GM21786 (cell line): ENCODE measurements at regions not wholly inside any gene's neighbourhood (a gene's known extent, or its start where the extent isn't known, plus 50 kb on each side); places are given as distances from the start of the nearest gene placed in this dataset.
"Not testable (repeated sequence)": the region's sequence is repeated elsewhere in the genome, so short reads cannot be mapped to it uniquely, and the experiment has no call there.

ENCODE experiments used
- ATAC-seq: cut with Tn5 transposase; IDR thresholded peaks from one replicate; pipeline ENCODE4 v1.9.1; 2021; ENCODE audit not compliant: unreplicated experiment

DNA sequence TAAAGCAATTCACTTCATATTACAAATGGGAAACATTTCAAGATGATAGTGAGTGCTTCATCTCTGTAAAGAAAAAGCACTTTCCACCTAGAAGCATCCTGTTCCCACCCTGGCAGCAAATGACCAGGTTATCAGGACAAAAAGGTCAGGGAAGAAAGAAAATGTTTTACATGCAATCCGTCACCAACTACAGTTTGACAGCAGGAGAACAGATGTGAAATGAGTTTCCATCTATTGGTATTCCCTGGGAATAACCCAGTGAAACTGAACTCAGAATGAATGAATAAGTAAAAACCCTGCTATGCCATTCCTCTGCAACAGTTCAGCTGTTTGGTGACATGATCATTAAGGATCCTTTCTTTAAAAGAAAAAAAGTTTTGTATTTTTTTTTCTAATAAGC is 67.6 kb downstream of the HTR1A start:
- no peak for ATAC-seq

DNA sequence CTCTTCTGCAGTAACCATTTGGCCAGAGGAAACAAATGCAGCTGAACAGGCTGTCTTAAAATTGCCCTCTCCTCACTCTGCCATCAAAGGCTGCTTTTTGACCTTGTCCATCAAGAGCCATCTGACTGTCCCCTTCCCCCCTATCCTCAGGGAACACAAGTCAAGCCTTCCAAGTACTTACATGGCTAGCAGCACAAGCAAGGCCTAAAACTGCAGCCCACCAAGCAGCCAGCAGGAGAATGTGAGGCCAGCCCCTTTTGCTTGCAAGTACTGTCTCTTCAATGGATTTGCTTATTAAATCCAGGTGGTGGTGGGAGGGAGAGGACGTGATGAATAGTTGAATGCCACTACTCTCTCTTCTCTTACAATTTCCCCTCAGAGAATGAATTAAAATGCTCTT is 83.5 kb downstream of the HTR1A start:
- no peak for ATAC-seq

DNA sequence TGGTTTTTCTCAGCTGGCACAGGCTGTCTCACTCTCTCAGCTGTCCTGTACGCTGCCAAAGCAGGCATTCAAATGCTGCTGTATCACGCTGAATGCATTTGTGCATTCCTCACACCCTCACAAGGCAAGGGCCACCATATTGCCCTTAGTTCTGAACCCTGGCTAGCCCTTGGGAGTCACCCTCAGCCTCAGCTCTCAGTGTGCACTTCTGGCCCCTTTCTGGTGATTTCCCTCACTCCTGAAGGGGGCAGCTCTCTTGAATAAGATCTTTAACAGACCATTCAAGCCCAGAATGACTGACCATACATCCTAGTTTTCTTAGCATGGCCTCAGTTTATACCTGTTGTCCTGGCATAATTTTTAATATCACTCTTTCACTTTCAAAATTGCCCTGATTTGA is 84.3 kb downstream of the HTR1A start:
- ATAC-seq = no peak

DNA sequence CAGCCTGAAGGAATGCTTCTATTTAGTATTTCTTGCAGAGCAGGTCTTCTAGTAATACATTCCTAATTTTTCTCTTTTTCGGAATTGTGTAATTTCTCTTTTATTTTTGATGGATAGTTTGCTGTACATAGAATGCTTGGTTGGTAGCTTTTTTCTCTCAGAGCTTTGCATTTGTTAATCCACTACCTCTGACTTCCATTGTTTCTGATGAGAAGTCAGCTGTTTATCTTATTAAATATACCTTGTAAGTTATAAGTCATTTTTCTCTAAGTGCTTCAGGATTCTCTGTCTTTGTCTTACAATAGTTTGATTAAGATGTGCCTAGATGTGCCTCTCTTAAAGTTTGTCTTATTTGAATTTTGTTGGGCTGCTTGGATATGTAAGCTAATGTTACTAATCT is 101.9 kb downstream of the HTR1A start:
- ATAC-seq = no peak

DNA sequence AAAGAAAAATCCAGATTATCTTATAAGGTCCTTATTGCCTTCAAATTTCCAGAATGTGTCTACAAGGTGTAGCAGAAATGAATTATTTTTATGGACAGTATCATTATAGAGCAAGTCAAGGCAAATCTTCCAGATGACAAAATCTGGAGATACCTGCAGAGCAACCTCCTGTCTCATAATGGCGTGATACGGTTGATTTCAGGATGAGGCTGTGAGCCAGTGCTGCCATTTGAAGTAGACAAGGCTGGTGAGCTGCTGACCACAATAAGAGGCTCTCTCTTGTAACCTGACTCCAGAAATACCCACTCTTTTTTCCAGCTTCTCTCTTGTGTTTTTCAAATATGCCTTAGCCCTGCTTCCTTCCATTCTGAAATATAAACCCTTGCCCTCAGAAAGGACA is 108.2 kb downstream of the HTR1A start:
- no peak for ATAC-seq

DNA sequence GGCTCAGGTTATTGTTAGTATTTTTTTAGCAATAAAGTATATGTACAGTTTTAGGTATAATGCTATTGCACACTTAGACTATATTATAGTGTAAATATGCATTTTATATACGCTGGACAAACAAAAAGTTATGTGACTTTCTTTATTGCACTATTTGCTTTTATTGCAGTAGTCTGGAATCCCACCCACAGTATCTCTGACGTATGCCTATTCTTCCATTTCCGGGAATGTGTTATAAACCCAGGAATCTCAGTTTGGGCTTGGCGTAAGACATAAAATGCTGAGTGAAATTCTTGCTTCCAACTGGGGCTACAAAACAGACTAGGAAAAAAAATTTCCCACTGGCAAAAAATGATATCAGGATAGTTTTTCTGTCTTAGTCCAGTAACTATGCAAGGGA is 119.1 kb downstream of the HTR1A start:
- no peak for ATAC-seq

DNA sequence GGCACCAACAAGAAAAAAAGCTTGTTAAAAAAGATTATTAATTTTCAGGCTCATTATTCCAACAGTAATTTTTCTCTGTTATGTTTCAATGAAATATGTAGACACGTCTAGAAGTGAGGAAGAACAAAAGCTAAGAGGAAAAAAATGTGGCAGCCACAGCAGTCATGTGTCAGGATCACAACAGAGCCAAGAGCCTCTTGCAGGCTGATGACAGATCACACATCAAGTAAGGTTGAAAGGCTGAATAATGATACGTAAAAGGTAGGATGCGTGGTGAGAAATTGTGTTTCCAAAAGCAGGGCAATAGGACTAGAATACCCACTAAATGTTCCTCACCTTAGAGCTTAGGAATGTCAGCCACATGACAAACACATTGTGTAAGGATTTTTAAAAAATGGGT is 124.8 kb downstream of the HTR1A start:
- no peak for ATAC-seq

DNA sequence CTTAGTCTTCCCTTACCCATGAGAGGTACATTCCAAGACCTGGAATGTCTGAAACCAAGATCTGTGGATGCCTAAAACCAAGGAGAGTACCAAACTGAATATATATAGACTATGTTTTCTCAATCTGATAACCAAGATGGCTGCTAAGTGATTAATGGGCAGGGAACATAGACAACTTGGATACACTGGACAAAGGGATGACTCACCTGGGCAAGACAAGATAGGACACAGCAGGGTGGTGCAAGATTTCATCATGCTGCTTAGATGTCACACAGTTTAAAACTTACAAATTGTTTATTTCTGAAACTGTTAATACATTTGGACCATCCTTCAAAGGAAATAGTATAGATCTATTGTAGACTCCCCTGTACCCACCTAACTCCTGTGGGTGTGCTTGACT is 130.9 kb downstream of the HTR1A start:
- no peak for ATAC-seq

DNA sequence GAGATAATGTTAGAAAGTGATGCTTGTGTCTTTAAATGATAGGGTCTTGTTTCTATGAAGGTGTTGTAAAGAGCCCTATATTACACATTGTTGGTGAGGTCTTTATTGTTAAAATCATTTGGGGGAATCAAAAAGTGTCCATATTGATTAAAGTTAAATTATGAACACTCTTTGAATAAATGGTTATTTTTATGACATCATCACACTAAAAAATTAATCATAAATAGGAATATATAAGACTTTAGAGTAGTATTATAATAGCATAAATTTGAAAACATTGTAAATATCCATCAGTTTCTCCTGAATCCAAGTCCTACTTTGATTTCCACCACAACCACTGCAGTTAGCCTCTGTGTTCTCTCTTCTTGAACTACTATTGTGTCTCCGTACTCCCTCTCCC is 136.3 kb downstream of the HTR1A start:
- ATAC-seq = no peak

DNA sequence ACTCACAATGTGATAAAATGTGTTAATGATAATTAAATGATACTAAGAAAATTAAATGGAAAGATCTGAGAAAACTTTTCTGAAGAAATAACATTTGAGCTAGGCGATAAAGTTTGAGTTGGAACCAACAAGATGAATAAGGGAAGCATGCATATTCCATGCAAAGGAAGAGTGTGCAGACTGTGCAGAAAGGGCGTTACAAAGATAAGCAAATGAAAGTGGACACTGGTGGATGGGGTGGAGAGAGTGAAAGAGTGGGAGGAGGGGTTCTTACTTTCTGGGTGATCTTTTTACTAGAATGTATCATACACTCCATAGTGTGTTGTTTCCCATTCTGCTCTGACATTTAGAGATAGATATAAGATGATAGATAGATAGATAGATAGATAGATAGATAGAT is 138.7 kb downstream of the HTR1A start:
- ATAC-seq = no peak

DNA sequence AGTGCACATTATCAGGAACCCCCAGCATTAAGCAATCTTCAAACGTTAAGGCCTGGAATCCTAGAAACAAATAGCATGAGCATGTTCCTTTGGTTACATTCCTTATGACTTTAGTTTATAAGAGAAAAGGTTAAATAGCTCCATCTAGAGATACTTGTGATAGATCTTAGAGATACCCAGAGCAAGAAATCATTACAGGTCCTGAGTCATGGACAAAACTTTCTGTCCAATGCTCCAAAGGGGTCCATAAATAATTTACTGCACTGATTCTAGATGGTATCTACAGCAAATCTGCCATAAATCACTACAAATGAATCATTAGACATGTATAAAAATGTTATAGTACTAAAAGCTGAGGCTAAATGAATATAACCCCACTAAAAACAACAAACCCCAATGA is 139.6 kb downstream of the HTR1A start:
- ATAC-seq = no peak

DNA sequence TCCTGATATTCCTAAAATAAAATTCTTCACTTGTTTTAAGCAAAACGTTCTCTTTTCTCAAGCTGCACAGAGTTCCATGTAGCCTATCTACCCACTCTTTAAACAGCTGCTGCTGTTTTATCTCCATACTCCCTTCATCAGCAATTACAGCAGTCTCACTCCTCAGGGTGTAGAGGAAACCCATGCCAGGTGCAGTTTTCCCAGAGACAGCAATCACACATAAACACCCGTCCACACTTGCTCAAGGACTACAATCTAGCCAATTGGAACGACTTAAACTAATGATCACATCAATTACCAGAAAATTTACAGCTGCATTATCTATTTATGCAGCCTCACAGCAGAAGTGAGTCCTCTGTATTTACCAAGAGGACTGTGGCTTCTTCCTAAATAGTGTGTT is 141.7 kb downstream of the HTR1A start:
- ATAC-seq = no peak

DNA sequence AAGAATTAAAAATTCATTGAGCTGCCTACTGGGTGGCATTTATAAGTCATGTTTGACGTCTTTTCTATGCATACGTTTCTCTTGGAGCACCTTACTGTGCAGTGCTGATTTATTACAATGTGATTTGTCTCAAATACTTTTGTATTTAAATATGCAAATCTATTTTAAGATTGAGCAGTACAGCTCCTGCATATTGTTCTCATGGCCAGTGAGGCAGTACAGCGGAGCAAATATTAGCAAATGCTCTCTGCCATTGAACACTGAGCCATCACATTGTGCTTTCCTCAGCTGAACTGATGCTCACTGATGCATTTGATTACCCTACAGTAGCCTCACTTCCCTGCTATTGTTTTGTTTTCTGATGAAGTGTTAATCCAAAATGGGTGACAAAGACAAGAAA is 149.6 kb downstream of the HTR1A start:
- no peak for ATAC-seq

DNA sequence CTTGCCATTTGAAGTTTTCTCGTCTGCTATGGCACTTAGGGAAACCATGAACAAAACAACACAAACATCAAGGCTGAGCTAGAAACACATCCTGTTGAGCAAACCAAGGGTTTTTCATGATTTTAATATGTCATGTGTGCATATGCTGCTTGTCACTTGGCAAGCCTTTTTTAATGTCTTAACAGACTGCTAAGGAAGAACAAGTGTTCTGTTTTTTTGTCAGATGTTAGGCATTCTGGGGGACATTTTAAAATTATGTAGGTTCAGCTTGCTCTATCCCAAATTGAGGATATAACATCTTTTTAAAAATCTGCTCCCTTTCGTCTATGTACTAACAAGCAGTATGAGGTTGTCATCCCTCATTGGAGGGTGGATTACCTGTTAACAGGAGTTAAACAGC is 150.3 kb downstream of the HTR1A start:
- ATAC-seq = no peak

DNA sequence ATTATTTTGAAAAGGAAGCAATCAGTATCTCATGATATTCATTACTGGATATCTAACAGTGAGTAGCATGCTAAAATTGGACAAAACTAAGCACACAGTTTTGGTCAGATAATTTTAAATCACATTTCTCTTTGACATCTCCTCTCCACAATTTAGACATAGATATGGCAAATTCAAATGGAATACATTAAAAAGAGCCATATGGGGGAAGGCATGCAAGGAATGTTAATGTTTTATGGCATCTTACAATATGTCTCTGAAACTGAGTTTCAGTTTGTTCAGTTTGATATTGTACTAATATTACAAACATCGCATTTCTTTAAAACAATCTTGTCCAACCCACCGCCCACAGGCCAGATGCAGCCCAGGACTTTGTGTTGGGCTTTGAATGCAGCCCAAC is 151.0 kb downstream of the HTR1A start:
- ATAC-seq = no peak

DNA sequence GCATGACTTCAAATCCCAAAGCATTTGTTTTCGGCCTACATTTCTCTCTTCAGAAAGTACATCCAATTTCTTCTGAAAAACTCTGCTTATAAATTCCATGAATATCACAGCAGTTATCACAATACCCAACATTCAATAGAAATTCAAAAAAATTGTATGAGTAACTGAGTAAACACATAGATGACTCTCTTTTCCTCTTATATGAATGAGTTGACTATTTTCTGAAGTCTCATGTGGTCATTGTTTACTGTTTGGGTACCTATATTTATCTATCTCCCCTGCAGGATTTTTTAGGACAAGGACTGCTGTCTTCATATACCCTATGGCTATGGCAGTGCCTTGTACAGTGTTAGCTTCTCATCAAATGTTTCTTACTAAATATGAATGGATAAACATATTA is 157.1 kb downstream of the HTR1A start:
- ATAC-seq = no peak

DNA sequence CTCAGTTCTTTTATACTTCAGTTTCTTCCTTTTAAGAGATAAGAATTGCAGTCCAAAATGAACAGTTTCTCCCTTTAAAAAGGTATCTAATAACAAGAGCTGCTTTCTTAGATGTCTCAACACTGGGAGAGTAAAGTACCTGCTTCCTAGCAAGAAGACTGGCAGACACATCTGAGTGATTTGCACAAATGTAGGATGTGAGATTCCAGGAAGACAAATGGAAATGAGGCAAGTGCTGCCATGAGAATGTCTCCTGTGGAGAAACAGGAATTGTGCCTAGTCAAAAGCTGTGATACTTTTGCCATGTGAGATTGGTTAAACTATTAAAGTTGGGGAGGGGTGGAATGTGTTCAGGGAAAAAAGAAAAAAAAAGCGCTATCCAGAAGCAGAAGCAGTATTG is 159.1 kb downstream of the HTR1A start:
- no peak for ATAC-seq

DNA sequence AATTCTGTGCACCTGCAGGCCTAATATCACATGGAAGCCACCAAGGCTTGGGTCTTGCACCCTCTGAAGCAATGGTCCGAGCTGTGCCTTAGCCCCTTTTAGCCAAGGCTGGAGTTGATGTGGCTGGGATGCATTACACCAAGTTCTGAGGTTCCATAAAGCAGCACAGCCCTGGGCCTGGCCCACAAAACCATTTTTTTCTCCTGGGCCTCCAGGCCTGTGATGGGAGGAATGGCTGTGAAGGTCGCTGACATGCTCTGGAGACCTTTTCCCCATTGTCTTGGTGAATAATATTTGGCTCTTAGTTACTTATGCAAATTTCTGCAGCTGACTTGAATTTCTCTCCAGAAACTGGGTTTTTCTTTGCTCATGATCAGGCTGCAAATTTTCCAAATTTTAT is 167.3 kb downstream of the HTR1A start:
- ATAC-seq = no peak

DNA sequence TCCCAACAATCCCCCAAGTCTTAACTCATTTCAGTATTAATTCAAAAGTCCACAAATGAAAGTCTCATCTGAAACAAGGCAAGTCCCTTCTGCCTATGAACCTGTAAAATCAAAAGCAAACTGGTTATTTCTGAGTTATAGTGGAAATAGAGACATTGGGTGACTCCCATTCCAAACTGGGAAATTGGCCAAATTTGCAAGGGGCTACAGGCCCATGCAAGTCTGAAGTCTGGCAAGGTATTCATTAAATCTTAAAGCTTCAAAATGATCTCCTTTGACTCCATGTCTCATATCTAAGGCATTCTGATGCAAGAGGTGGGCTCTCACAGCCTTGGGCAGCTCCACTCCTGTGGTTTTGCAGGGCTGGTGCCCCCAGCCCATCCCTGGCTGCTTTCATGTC is 167.9 kb downstream of the HTR1A start:
- ATAC-seq = no peak

DNA sequence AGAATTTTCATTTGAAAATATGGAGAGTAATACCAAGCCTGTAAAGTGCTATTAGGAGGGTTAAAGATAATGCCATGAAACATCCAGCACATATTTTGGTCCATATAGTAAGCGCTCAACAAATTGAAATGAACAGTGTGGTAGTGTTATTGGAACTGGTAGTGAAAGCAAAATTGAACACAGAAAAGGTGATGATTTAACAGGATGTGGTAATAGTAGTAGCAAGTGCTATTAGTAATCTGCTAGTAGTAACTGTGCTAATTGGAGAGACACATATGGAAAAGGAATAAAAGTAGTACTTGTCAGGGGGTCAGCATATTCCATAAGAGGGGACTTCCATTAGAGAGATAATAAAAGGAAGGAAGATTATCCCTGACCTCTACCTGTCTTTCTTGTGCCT is 187.3 kb downstream of the HTR1A start:
- ATAC-seq = peak; percentile 58

DNA sequence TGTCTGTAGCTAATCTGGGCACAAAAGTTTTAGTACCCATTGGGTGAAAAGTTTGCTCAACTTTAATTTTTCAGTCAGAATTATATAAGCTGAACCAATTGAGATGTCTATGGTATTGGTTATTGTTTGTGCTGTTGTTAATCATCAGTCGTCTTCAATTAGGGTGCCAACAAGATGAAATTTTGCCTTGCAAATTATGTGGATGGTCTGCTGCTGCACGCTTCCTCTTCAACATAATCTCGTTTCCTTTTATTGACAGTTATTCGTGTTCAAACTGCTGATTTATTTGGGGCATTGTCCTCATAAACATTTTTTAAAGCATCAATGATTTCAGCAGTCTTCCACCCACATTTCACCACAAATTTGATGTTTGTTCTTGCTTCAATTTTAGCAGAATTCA is 194.0 kb downstream of the HTR1A start:
- ATAC-seq = no peak

DNA sequence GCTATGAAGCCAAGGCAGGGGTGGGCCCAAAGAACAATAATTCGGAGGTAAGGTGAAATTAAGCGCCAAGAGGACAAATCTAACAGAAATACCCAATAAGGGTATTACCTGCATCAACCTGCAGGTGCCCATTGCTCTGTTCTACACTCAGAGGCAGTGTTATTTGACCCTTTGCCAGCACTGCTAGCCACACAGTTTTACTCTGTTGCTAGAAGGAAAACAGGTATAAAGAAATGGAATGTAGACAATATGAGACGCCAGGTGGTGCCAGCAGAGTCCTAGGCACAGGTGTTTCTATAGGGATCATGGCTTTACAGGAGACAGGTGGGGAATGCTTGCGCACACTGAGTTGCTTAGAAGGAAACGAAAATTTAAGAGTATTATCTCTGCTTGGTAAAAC is 201.3 kb downstream of the HTR1A start:
- ATAC-seq = no peak

DNA sequence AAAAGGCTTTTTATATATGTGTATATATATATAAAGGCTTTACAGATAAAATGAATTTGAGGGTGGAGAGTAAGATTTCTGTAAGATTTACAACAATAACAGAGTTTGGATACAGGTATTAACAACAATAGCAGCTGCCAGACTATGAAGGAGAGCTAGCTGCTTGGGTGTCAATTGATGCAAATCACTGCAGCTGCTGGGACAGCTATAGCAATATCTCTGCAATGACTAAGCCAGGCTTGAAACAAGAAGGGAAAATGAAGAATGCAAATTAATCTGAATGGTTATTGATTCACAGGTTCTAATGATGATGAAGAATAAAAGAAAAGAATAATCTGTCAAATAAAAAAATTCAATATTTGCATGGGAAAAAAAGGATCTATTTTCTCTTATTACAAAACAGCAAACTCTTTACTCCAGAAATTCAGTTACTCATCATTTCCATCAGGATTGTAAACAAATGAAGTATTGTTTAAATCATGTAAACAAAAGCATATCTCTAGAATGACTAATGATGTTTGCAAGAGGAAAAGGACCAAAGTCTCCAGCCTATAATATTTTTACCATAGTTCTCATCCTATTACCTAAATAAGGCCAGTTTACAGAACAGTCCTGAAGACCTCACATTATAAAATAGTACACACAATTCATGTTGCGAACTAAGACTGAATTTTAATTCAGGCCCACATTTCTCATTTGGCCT is 219.0 kb downstream of the HTR1A start:
- no peak for ATAC-seq

DNA sequence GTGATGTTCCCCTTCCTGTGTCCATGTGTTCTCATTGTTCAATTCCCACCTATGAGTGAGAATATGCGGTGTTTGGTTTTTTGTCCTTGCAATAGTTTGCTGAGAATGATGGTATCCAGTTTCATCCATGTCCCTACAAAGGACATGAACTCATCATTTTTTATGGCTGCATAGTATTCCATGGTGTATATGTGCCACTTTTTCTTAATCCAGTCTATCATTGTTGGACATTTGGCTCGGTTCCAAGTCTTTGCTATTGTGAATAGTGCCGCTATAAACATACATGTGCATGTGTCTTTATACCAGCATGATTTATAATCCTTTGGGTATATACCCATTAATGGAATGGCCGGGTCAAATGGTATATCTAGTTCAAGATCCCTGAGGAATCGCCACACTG is 229.4 kb downstream of the HTR1A start:
- ATAC-seq = not testable (repeated sequence)
